Lung (tissue), 11 donors: ENCODE measurements at regions not wholly inside any gene's neighbourhood (a gene's known extent, or its start where the extent isn't known, plus 50 kb on each side); places are given as distances from the start of the nearest gene placed in this dataset.

ENCODE experiments used
- ATAC-seq: fragments of 200-7000 bp; cut with Tn5 transposase; one replicate; pipeline ENCODE4 v1.9.1; 2020; ENCODE audit warnings: moderate number of reproducible peaks; ENCODE audit not compliant: insufficient read depth, low FRiP score
- DNase-seq, 3 donors: peaks; one replicate each; pipeline ENCODE4 v3.0.0-alpha.2; 2013 to 2017
- H3K27ac ChIP-seq, 2 donors: one replicate each; pipeline ENCODE4 v1.5.1; 2013; ENCODE audit warnings: mild to moderate bottlenecking in 2 of 2, moderate library complexity in 2 of 2, control low read depth in 1 of 2, inconsistent platforms in 1 of 2, low read depth in 1 of 2, low read length in 1 of 2
- H3K27me3 ChIP-seq, 3 donors: one replicate each; pipeline ENCODE4 v1.5.1; 2013; ENCODE audit warnings: low read length in 2 of 3; ENCODE audit not compliant: control insufficient read depth in 3 of 3, insufficient read depth in 3 of 3
- H3K36me3 ChIP-seq, 4 donors: one replicate each; pipeline ENCODE4 v1.5.1; 2013; ENCODE audit warnings: low read length in 4 of 4, mild to moderate bottlenecking in 1 of 4, moderate library complexity in 1 of 4; ENCODE audit not compliant: control insufficient read depth in 4 of 4, insufficient read depth in 4 of 4
- H3K4me1 ChIP-seq, 5 donors: one replicate each; pipeline ENCODE4 v1.5.1; 2013; ENCODE audit warnings: low read length in 5 of 5, mild to moderate bottlenecking in 2 of 5, moderate library complexity in 1 of 5; ENCODE audit not compliant: control insufficient read depth in 5 of 5, insufficient read depth in 5 of 5
- H3K4me3 ChIP-seq: one replicate; pipeline ENCODE4 v1.5.1; 2013; ENCODE audit warnings: mild to moderate bottlenecking, control low read depth, moderate library complexity
- H3K9ac ChIP-seq, 2 donors: one replicate each; pipeline ENCODE4 v1.5.1; 2013; ENCODE audit warnings: low read length in 2 of 2, control low read depth in 1 of 2; ENCODE audit not compliant: insufficient read depth in 1 of 2
- H3K9me3 ChIP-seq, 4 donors: one replicate each; pipeline ENCODE4 v1.5.1; 2013; ENCODE audit warnings: low read length in 3 of 4, mild to moderate bottlenecking in 1 of 4, moderate library complexity in 1 of 4; ENCODE audit not compliant: control insufficient read depth in 4 of 4, insufficient read depth in 3 of 4
- CTCF ChIP-seq: IDR thresholded peaks from 2 replicates; pipeline ENCODE4 v1.5.1; 2012; ENCODE audit warnings: mild to moderate bottlenecking; ENCODE audit errors: control extremely low read depth, extremely low read depth
- WGBS, 2 donors: extraction: QIAGEN DNeasy Blood & Tissue Kit; methylation state at CpG; one replicate each; pipeline ENCODE4 v1.1.7; 2013; 5-methylcytosine and 5-hydroxymethylcytosine counted together
- donor health status: control.
- donor health status: control.
- donor health status: Bipolar disorder and iron deficiency.
- donor health status: healthy.
- donor health status: DM: yes; HTN: yes; CAD: no.

GRCh38 chr13:60214213-60215055 is 50.7 kb upstream of the DIAPH3 start:
- WGBS, 2 donors, result 70 to 80% methylated on average over 6 of the region's 6 CpGs
- ATAC-seq (no peak), DNase-seq (no peak)
- no peaks in the 10 kb centered on the region for H3K9me3 ChIP-seq
- H3K4me1 ChIP-seq, result no peaks in the 10 kb centered on the region
- no peak overlapping the region for H3K27ac ChIP-seq
- no peak overlapping the region for H3K9ac ChIP-seq
- no peaks in the 10 kb centered on the region for H3K27me3 ChIP-seq
- no peaks in the 10 kb centered on the region for H3K36me3 ChIP-seq
- TF ChIP-seq CTCF, result no peak
- H3K4me3 ChIP-seq, result no peak overlapping the region

- ATAC-seq (no peak), DNase-seq (no peak)
- Histone ChIP-seq H3K4me1 (no peaks in the 10 kb centered on the region), H3K4me3 (no peak overlapping the region), H3K27ac (no peak overlapping the region), H3K27me3 (no peaks in the 10 kb centered on the region), H3K9me3 (no peaks in the 10 kb centered on the region), H3K36me3 (no peaks in the 10 kb centered on the region), H3K9ac (no peak overlapping the region)
- 91 to 95% methylated on average over 1 of the region's 1 CpG for WGBS, 2 donors
- TF ChIP-seq CTCF, result no peak
These were observed 56.3 kb upstream of the DIAPH3 start for GRCh38 chr13:60220072-60220471.

GRCh38 chr13:60221581-60221980 is 57.9 kb upstream of the DIAPH3 start:
- Histone ChIP-seq H3K36me3 (no peaks in the 10 kb centered on the region), H3K9ac (no peak overlapping the region), H3K4me3 (no peak overlapping the region), H3K9me3 (no peaks in the 10 kb centered on the region), H3K27me3 (no peaks in the 10 kb centered on the region), H3K4me1 (no peaks in the 10 kb centered on the region), H3K27ac (no peak overlapping the region)
- WGBS, 2 donors, result 89 to 92% methylated on average over 6 of the region's 6 CpGs
- DNase-seq (no peak), ATAC-seq (no peak)
- TF ChIP-seq CTCF, result no peak
